Heart left ventricle (tissue), 16 donors: ENCODE measurements at regions not wholly inside any gene's neighbourhood (a gene's known extent, or its start where the extent isn't known, plus 50 kb on each side); places are given as distances from the start of the nearest gene placed in this dataset.

Experiments
- ATAC-seq, 4 donors: fragments of 200-7000 bp; cut with Tn5 transposase; one replicate each; pipeline ENCODE4 v1.9.1; 2020 to 2022; ENCODE audit warnings: moderate library complexity in 4 of 4, mild to moderate bottlenecking in 3 of 4, moderate number of reproducible peaks in 1 of 4
- DNase-seq, 5 donors: peaks; one replicate each; pipeline ENCODE4 v3.0.0-alpha.2; 2020
- H3K27ac ChIP-seq, 12 donors: fragments of 200-600 bp; sonication (generic) in 4 of 12; one replicate each; pipeline versions ENCODE4 v1.5.0 to v1.8.0; 2016 to 2022; ENCODE audit warnings: mild to moderate bottlenecking in 2 of 12
- H3K27me3 ChIP-seq, 9 donors: fragments of 200-600 bp; sonication (generic) in 2 of 9; one replicate each; pipeline versions ENCODE4 v1.5.1 to v1.8.0; 2016 to 2022; ENCODE audit warnings: mild to moderate bottlenecking in 3 of 9
- H3K36me3 ChIP-seq, 9 donors: fragments of 200-600 bp; sonication (generic) in 2 of 9; one replicate each; pipeline versions ENCODE4 v1.5.0 to v1.8.0; 2018 to 2022; ENCODE audit warnings: mild to moderate bottlenecking in 2 of 9
- H3K4me1 ChIP-seq, 12 donors: fragments of 200-600 bp; sonication (generic) in 4 of 12; one replicate each; pipeline versions ENCODE4 v1.5.0 to v1.8.0; 2016 to 2022; ENCODE audit warnings: mild to moderate bottlenecking in 3 of 12
- H3K4me3 ChIP-seq, 12 donors: fragments of 200-600 bp; sonication (generic) in 4 of 12; one replicate each; pipeline versions ENCODE4 v1.5.0 to v1.8.0; 2017 to 2022; ENCODE audit warnings: mild to moderate bottlenecking in 9 of 12, moderate library complexity in 4 of 12
- H3K9me3 ChIP-seq, 12 donors: fragments of 200-600 bp; sonication (generic) in 4 of 12; one replicate each; pipeline versions ENCODE4 v1.5.0 to v1.8.0; 2016 to 2022; ENCODE audit warnings: mild to moderate bottlenecking in 1 of 12
- POLR2A ChIP-seq, 2 donors: fragments of 450-650 bp; IDR thresholded peaks; one replicate each; pipeline ENCODE4 v1.6.1; 2017; ENCODE audit warnings: antibody characterized with exemption in 2 of 2, mild to moderate bottlenecking in 2 of 2, moderate library complexity in 2 of 2
- WGBS, 4 donors: extraction: QIAGEN DNeasy Blood & Tissue Kit in 2 of 4; methylation state at CpG; one replicate each; pipeline versions ENCODE4 v1.1.5 to v1.1.7; 2013 to 2018; 5-methylcytosine and 5-hydroxymethylcytosine counted together
- intact Hi-C, 10 donors: fragments of 100-400 bp; cut with DNase I; formaldehyde crosslinking; loops; one replicate each; pipeline versions ENCODE4 v1.11.1 to v1.14.2; 2022
- TF ChIP-seq, protein P1 (sequence below), 12 donors: fragments of 200-600 bp; sonication (generic) in 4 of 12; IDR thresholded peaks; one replicate each; pipeline versions ENCODE4 v1.5.0 to v1.8.0; 2018 to 2022; ENCODE audit warnings: antibody characterized with exemption in 12 of 12, mild to moderate bottlenecking in 5 of 12
- donor health status: ischemic (EF 13 %, LVEDD 7.1; RV severe dilation, severe dysfunction).
- donor health status: healthy with polysubstance abuse.
- donor health status: DM: no; HTN: yes; CAD: no.
- donor health status: DM: no; HTN: no; CAD: no.
- donor health status: ischemic (EF 25% LVEDD 6.9; RV normal size, moderate dysfunction).
- donor health status: ischemic (EF 25% LVEDD 5.7; RV mildly dilated, moderate dysfunction).
- donor health status: healthy.
- donor health status: DM: yes; HTN: yes; CAD: no.
- donor health status: ischemic (EF 35%, LVEDD 5.7; RV mildly dilated, moderate dysfunction).
- donor health status: nonischemic (EF 11% LVEDD 7.7; RV severe dilation, severe dysfunction).
- donor health status: DM: yes; HTN: yes; CAD: no.
- donor health status: PGD.
- donor health status: ischemic (EF 29% LVEDD 5.4; RV normal size, mild dysfunction).
- donor health status: nonischemic (EF 23%, LVEDD 6.1; RV moderate dilation, normal function).

- DNase-seq (no peak), ATAC-seq (no peak)
- H3K4me3 ChIP-seq, result no peak overlapping the region
- H3K9me3 ChIP-seq, result no peaks in the 10 kb centered on the region
- TF ChIP-seq, protein P1, sequence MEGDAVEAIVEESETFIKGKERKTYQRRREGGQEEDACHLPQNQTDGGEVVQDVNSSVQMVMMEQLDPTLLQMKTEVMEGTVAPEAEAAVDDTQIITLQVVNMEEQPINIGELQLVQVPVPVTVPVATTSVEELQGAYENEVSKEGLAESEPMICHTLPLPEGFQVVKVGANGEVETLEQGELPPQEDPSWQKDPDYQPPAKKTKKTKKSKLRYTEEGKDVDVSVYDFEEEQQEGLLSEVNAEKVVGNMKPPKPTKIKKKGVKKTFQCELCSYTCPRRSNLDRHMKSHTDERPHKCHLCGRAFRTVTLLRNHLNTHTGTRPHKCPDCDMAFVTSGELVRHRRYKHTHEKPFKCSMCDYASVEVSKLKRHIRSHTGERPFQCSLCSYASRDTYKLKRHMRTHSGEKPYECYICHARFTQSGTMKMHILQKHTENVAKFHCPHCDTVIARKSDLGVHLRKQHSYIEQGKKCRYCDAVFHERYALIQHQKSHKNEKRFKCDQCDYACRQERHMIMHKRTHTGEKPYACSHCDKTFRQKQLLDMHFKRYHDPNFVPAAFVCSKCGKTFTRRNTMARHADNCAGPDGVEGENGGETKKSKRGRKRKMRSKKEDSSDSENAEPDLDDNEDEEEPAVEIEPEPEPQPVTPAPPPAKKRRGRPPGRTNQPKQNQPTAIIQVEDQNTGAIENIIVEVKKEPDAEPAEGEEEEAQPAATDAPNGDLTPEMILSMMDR (IDR thresholded peaks at IDR 0.05), result no peak
- TF ChIP-seq POLR2A (IDR thresholded peaks at IDR 0.05), result no peak
- H3K27ac ChIP-seq, result no peak overlapping the region
- intact Hi-C loops, result no loop called here
- no peaks in the 10 kb centered on the region for H3K27me3 ChIP-seq
- 83 to 100% (median 90%) methylated on average over 2 of the region's 2 CpGs for WGBS, 4 donors
- H3K4me1 ChIP-seq, result no peaks in the 10 kb centered on the region
- H3K36me3 ChIP-seq, result no peaks in the 10 kb centered on the region
These were observed 645.2 kb downstream of the VRK1 start for GRCh38 chr14:97442363-97442762.

- WGBS, 4 donors, result 55 to 77% (median 73%) methylated on average over 3 of the region's 3 CpGs
- TF ChIP-seq, protein P1 (IDR thresholded peaks at IDR 0.05), result no peak
- TF ChIP-seq POLR2A (IDR thresholded peaks at IDR 0.05), result no peak
These were observed 646.2 kb downstream of the VRK1 start for GRCh38 chr14:97443412-97443811.

GRCh38 chr14:97444248-97444647 is 647.1 kb downstream of the VRK1 start:
- Histone ChIP-seq H3K9me3 (no peaks in the 10 kb centered on the region), H3K36me3 (no peaks in the 10 kb centered on the region), H3K4me3 (no peak overlapping the region), H3K4me1 (no peaks in the 10 kb centered on the region), H3K27me3 (no peaks in the 10 kb centered on the region), H3K27ac (no peak overlapping the region)
- 83 to 89% (median 84%) methylated on average over 5 of the region's 5 CpGs for WGBS, 4 donors
- no peak for DNase-seq
- ATAC-seq, result no peak
- intact Hi-C loops, result no loop called here
- no peak for TF ChIP-seq POLR2A (IDR thresholded peaks at IDR 0.05)
- TF ChIP-seq, protein P1 (IDR thresholded peaks at IDR 0.05), result no peak

More at GRCh38 chr14:97443412-97443811, 646.2 kb downstream of the VRK1 start:
- ATAC-seq (no peak), DNase-seq (no peak)
- H3K36me3 ChIP-seq, result no peaks in the 10 kb centered on the region
- no peaks in the 10 kb centered on the region for H3K9me3 ChIP-seq
- H3K27me3 ChIP-seq, result no peaks in the 10 kb centered on the region
- no peak overlapping the region for H3K27ac ChIP-seq
- no peaks in the 10 kb centered on the region for H3K4me1 ChIP-seq
- intact Hi-C loops, result no loop called here
- no peak overlapping the region for H3K4me3 ChIP-seq

- 70 to 81% (median 76%) methylated on average over 7 of the region's 7 CpGs for WGBS, 4 donors
- TF ChIP-seq, protein P1 (IDR thresholded peaks at IDR 0.05), result no peak
- no peak for TF ChIP-seq POLR2A (IDR thresholded peaks at IDR 0.05)
- Histone ChIP-seq H3K4me3 (no peak overlapping the region), H3K27ac (no peak overlapping the region), H3K4me1 (no peaks in the 10 kb centered on the region), H3K36me3 (no peaks in the 10 kb centered on the region), H3K9me3 (no peaks in the 10 kb centered on the region), H3K27me3 (no peaks in the 10 kb centered on the region)
- intact Hi-C loops, result no loop called here
- DNase-seq (no peak), ATAC-seq (no peak)
These were observed 648.2 kb downstream of the VRK1 start for GRCh38 chr14:97445367-97445766.
